ENCODE measurements at regions not wholly inside any gene's neighbourhood (a gene's known extent, or its start where the extent isn't known, plus 50 kb on each side); places are given as distances from the start of the nearest gene placed in this dataset.
"Not testable (repeated sequence)": the region's sequence is repeated elsewhere in the genome, so short reads cannot be mapped to it uniquely, and the experiment has no call there.

DNA sequence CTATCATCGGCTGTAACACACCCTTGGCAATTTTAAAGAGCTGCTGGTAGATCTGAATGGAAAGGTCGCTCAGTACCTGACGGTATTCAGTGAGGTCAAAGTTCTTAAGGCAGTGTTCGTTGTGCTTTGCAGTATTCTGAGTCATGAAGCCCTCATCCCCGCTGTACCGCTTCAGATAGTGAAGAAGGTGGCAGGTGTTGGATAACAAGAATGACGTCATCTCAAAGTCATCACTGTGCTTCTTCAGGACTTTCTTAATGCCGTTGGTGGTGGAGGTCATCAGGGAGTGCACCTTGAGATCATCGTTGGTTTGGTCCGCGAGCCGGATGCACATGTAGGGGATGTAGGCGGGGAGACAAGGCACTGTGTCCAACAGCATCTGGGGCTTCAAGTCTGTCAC lies 1522.8 kb downstream of the FOXD4L5 start:
- TF ChIP-seq EZH2phosphoT487 (IDR thresholded peaks at IDR 0.05; ENCODE audit: low read depth): not testable (repeated sequence)
- TF ChIP-seq, protein P1, sequence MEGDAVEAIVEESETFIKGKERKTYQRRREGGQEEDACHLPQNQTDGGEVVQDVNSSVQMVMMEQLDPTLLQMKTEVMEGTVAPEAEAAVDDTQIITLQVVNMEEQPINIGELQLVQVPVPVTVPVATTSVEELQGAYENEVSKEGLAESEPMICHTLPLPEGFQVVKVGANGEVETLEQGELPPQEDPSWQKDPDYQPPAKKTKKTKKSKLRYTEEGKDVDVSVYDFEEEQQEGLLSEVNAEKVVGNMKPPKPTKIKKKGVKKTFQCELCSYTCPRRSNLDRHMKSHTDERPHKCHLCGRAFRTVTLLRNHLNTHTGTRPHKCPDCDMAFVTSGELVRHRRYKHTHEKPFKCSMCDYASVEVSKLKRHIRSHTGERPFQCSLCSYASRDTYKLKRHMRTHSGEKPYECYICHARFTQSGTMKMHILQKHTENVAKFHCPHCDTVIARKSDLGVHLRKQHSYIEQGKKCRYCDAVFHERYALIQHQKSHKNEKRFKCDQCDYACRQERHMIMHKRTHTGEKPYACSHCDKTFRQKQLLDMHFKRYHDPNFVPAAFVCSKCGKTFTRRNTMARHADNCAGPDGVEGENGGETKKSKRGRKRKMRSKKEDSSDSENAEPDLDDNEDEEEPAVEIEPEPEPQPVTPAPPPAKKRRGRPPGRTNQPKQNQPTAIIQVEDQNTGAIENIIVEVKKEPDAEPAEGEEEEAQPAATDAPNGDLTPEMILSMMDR (IDR thresholded peaks at IDR 0.05; ENCODE audit: low read depth, low read length): not testable (repeated sequence)

Measured in OCI-LY3 (cell line).